Activated CD4-positive, alpha-beta memory T cell treated with anti-CD3 and anti-CD28 coated beads for 36 hours (primary cell): ENCODE measurements at regions not wholly inside any gene's neighbourhood (a gene's known extent, or its start where the extent isn't known, plus 50 kb on each side); places are given as distances from the start of the nearest gene placed in this dataset.

ENCODE experiments used
- CTCF ChIA-PET: fragments of 350-600 bp; sonication (Branson Sonifier 250); formaldehyde crosslinking; loops from one replicate; lab custom pipeline; 2021; ENCODE audit warnings: antibody characterized with exemption, inconsistent platforms; lab: Charles Lee
- POLR2A ChIA-PET: fragments of 350-600 bp; sonication (Branson Sonifier 250); formaldehyde crosslinking; loops from one replicate; lab custom pipeline; 2021; ENCODE audit warnings: antibody characterized with exemption; lab: Charles Lee
- DNase-seq: peaks from one replicate; pipeline ENCODE4 v3.0.0-alpha.2; 2020
- H3K27ac Mint-ChIP-seq: one replicate; pipeline ENCODE4 v1.8.0; 2021; ENCODE audit warnings: mixed read lengths
- H3K27me3 Mint-ChIP-seq: one replicate; pipeline ENCODE4 v1.8.0; 2021; ENCODE audit warnings: mixed read lengths
- H3K36me3 Mint-ChIP-seq: one replicate; pipeline ENCODE4 v1.8.0; 2021; ENCODE audit warnings: mixed read lengths
- H3K4me1 Mint-ChIP-seq: one replicate; pipeline ENCODE4 v1.8.0; 2021; ENCODE audit warnings: low read depth, mixed read lengths
- H3K4me3 Mint-ChIP-seq: one replicate; pipeline ENCODE4 v1.8.0; 2021; ENCODE audit warnings: mild to moderate bottlenecking, mixed read lengths
- H3K9me3 Mint-ChIP-seq: one replicate; pipeline ENCODE4 v1.8.0; 2021; ENCODE audit warnings: mixed read lengths
- intact Hi-C: fragments of 100-400 bp; cut with micrococcal nuclease; formaldehyde crosslinking; loops from one replicate; pipeline ENCODE4 v1.15.1; 2023

GRCh38 chr3:54071601-54072000 is 50.8 kb upstream of the CACNA2D3 start:
- Mint-ChIP-seq H3K9me3 (peaks cover 12% of the 10 kb centered on the region), H3K4me1 (no peaks in the 10 kb centered on the region), H3K27me3 (peaks cover 4% of the 10 kb centered on the region), H3K4me3 (no peak overlapping the region), H3K27ac (no peak overlapping the region), H3K36me3 (no peaks in the 10 kb centered on the region)
- no peak for DNase-seq
- intact Hi-C loops: no loop called here
- ChIA-PET CTCF (no interaction called here), POLR2A (no interaction called here)

GRCh38 chr3:54069961-54070360 is 52.4 kb upstream of the CACNA2D3 start:
- ChIA-PET POLR2A (no interaction called here), CTCF (no interaction called here)
- Mint-ChIP-seq H3K4me1 (no peaks in the 10 kb centered on the region), H3K4me3 (no peak overlapping the region), H3K27ac (no peak overlapping the region), H3K36me3 (no peaks in the 10 kb centered on the region), H3K9me3 (peaks cover 12% of the 10 kb centered on the region), H3K27me3 (peaks cover 4% of the 10 kb centered on the region)
- intact Hi-C loops: no loop called here
- DNase-seq: no peak

GRCh38 chr3:54067055-54067698 is 55.2 kb upstream of the CACNA2D3 start:
- Mint-ChIP-seq H3K27ac (no peak overlapping the region), H3K4me1 (no peaks in the 10 kb centered on the region), H3K4me3 (no peak overlapping the region), H3K9me3 (peaks cover 12% of the 10 kb centered on the region), H3K36me3 (no peaks in the 10 kb centered on the region), H3K27me3 (peaks cover 7% of the 10 kb centered on the region)
- intact Hi-C loops: no loop called here
- ChIA-PET POLR2A (no interaction called here), CTCF (no interaction called here)
- no peak for DNase-seq

GRCh38 chr3:54066253-54066652 is 56.1 kb upstream of the CACNA2D3 start:
- intact Hi-C loops: no loop called here
- H3K36me3 Mint-ChIP-seq: no peaks in the 10 kb centered on the region
- H3K4me3 Mint-ChIP-seq: no peak overlapping the region
- no peaks in the 10 kb centered on the region for H3K4me1 Mint-ChIP-seq
- DNase-seq: no peak
- H3K9me3 Mint-ChIP-seq: peaks cover 12% of the 10 kb centered on the region
- ChIA-PET POLR2A (no interaction called here), CTCF (no interaction called here)
- H3K27ac Mint-ChIP-seq: no peak overlapping the region
- H3K27me3 Mint-ChIP-seq: peaks cover 9% of the 10 kb centered on the region

- Mint-ChIP-seq H3K27ac (no peak overlapping the region), H3K4me3 (no peak overlapping the region), H3K27me3 (peaks cover 6% of the 10 kb centered on the region), H3K4me1 (no peaks in the 10 kb centered on the region), H3K9me3 (peaks cover 6% of the 10 kb centered on the region), H3K36me3 (no peaks in the 10 kb centered on the region)
- no peak for DNase-seq
- intact Hi-C loops: no loop called here
- POLR2A ChIA-PET: no interaction called here
- CTCF ChIA-PET: no interaction called here
These were observed 56.8 kb upstream of the CACNA2D3 start for GRCh38 chr3:54065586-54065985.

GRCh38 chr3:54065140-54065539 is 57.2 kb upstream of the CACNA2D3 start:
- H3K36me3 Mint-ChIP-seq: no peaks in the 10 kb centered on the region
- peaks cover 2% of the 10 kb centered on the region for H3K9me3 Mint-ChIP-seq
- H3K4me1 Mint-ChIP-seq: no peaks in the 10 kb centered on the region
- H3K27ac Mint-ChIP-seq: no peak overlapping the region
- intact Hi-C loops: no loop called here
- H3K27me3 Mint-ChIP-seq: peaks cover 6% of the 10 kb centered on the region
- POLR2A ChIA-PET: no interaction called here
- no peak overlapping the region for H3K4me3 Mint-ChIP-seq
- DNase-seq: no peak
- CTCF ChIA-PET: no interaction called here

GRCh38 chr3:54064486-54064885 is 57.9 kb upstream of the CACNA2D3 start:
- Mint-ChIP-seq H3K36me3 (no peaks in the 10 kb centered on the region), H3K4me3 (no peak overlapping the region), H3K27me3 (peaks cover 6% of the 10 kb centered on the region), H3K9me3 (no peaks in the 10 kb centered on the region), H3K4me1 (no peaks in the 10 kb centered on the region), H3K27ac (no peak overlapping the region)
- ChIA-PET POLR2A (no interaction called here), CTCF (no interaction called here)
- intact Hi-C loops: no loop called here
- DNase-seq: no peak

GRCh38 chr3:54062546-54062945 is 59.8 kb upstream of the CACNA2D3 start:
- no peak for DNase-seq
- POLR2A ChIA-PET: no interaction called here
- Mint-ChIP-seq H3K4me3 (no peak overlapping the region), H3K27me3 (peaks cover 4% of the 10 kb centered on the region), H3K36me3 (no peaks in the 10 kb centered on the region), H3K9me3 (no peaks in the 10 kb centered on the region), H3K27ac (no peak overlapping the region), H3K4me1 (no peaks in the 10 kb centered on the region)
- intact Hi-C loops: no loop called here
- CTCF ChIA-PET: interaction anchor here (0.7 kb wide), 1 partner anchor 8 kb away, joined by 3 read pairs; no protein-coding TSS in a partner anchor

GRCh38 chr3:54056521-54056920 is 65.8 kb upstream of the CACNA2D3 start:
- no peaks in the 10 kb centered on the region for H3K4me1 Mint-ChIP-seq
- no peaks in the 10 kb centered on the region for H3K36me3 Mint-ChIP-seq
- H3K9me3 Mint-ChIP-seq: no peaks in the 10 kb centered on the region
- H3K27me3 Mint-ChIP-seq: peaks cover 2% of the 10 kb centered on the region
- H3K4me3 Mint-ChIP-seq: no peak overlapping the region
- H3K27ac Mint-ChIP-seq: no peak overlapping the region
- intact Hi-C loops: no loop called here
- DNase-seq: no peak
- POLR2A ChIA-PET: no interaction called here
- CTCF ChIA-PET: no interaction called here

- DNase-seq: no peak
- Mint-ChIP-seq H3K4me1 (no peaks in the 10 kb centered on the region), H3K36me3 (no peaks in the 10 kb centered on the region), H3K27ac (no peak overlapping the region), H3K9me3 (no peaks in the 10 kb centered on the region), H3K27me3 (peaks cover 2% of the 10 kb centered on the region), H3K4me3 (no peak overlapping the region)
- ChIA-PET CTCF (no interaction called here), POLR2A (no interaction called here)
- intact Hi-C loops: no loop called here
These were observed 68.5 kb upstream of the CACNA2D3 start for GRCh38 chr3:54053882-54054281.

- H3K27ac Mint-ChIP-seq: no peak overlapping the region
- no peaks in the 10 kb centered on the region for H3K9me3 Mint-ChIP-seq
- ChIA-PET CTCF (no interaction called here), POLR2A (no interaction called here)
- no peaks in the 10 kb centered on the region for H3K4me1 Mint-ChIP-seq
- H3K36me3 Mint-ChIP-seq: no peaks in the 10 kb centered on the region
- H3K27me3 Mint-ChIP-seq: peaks cover 2% of the 10 kb centered on the region
- no peak for DNase-seq
- intact Hi-C loops: no loop called here
- no peak overlapping the region for H3K4me3 Mint-ChIP-seq
These were observed 69.1 kb upstream of the CACNA2D3 start for GRCh38 chr3:54053211-54053610.

- intact Hi-C loops: no loop called here
- no peaks in the 10 kb centered on the region for H3K9me3 Mint-ChIP-seq
- ChIA-PET CTCF (no interaction called here), POLR2A (no interaction called here)
- H3K4me3 Mint-ChIP-seq: no peak overlapping the region
- no peaks in the 10 kb centered on the region for H3K4me1 Mint-ChIP-seq
- no peaks in the 10 kb centered on the region for H3K36me3 Mint-ChIP-seq
- no peak overlapping the region for H3K27ac Mint-ChIP-seq
- no peak for DNase-seq
- H3K27me3 Mint-ChIP-seq: peaks cover 2% of the 10 kb centered on the region
These were observed 74.8 kb upstream of the CACNA2D3 start for GRCh38 chr3:54047568-54047967.

GRCh38 chr3:54046641-54047214 is 75.6 kb upstream of the CACNA2D3 start:
- intact Hi-C loops: no loop called here
- Mint-ChIP-seq H3K9me3 (no peaks in the 10 kb centered on the region), H3K36me3 (no peaks in the 10 kb centered on the region), H3K27me3 (peaks cover 2% of the 10 kb centered on the region), H3K27ac (no peak overlapping the region), H3K4me3 (no peak overlapping the region), H3K4me1 (no peaks in the 10 kb centered on the region)
- CTCF ChIA-PET: no interaction called here
- POLR2A ChIA-PET: no interaction called here
- no peak for DNase-seq
